ENCODE measurements at regions not wholly inside any gene's neighbourhood (a gene's known extent, or its start where the extent isn't known, plus 50 kb on each side); places are given as distances from the start of the nearest gene placed in this dataset.
"Not testable (repeated sequence)": the region's sequence is repeated elsewhere in the genome, so short reads cannot be mapped to it uniquely, and the experiment has no call there.

GRCh38 chr11:71170624-71171423, 81.6 kb downstream of the SHANK2 start:
- no peak for TF ChIP-seq CTCF (conservative IDR thresholded peaks at IDR 0.05; ENCODE audit: low read depth, low read length)
- Histone ChIP-seq H3K9ac (no peak overlapping the region), H3K79me2 (ENCODE audit: insufficient read depth, low read depth) (no peaks in the 10 kb centered on the region), H3K4me2 (no peak overlapping the region), H3K4me1 (ENCODE audit: low read depth, poor library complexity, severe bottlenecking) (no peaks in the 10 kb centered on the region), H3K36me3 (ENCODE audit: insufficient read depth) (no peaks in the 10 kb centered on the region), H4K20me1 (ENCODE audit: insufficient read depth) (no peaks in the 10 kb centered on the region), H3K27me3 (ENCODE audit: insufficient read depth, low read depth) (no peaks in the 10 kb centered on the region), H3K4me3 (IDR thresholded peaks at IDR 0.05; ENCODE audit: insufficient read depth, low read depth, low read length) (no peak overlapping the region), H2AFZ (ENCODE audit: low read depth) (no peak overlapping the region), H3K27ac (no peak overlapping the region)

GRCh38 chr11:71169313-71169712, 83.1 kb downstream of the SHANK2 start:
- Histone ChIP-seq H4K20me1 (ENCODE audit: insufficient read depth) (no peaks in the 10 kb centered on the region), H3K27me3 (ENCODE audit: insufficient read depth, low read depth) (no peaks in the 10 kb centered on the region), H3K4me2 (no peak overlapping the region), H3K36me3 (ENCODE audit: insufficient read depth) (no peaks in the 10 kb centered on the region), H3K4me3 (IDR thresholded peaks at IDR 0.05; ENCODE audit: insufficient read depth, low read depth, low read length) (no peak overlapping the region), H3K79me2 (ENCODE audit: insufficient read depth, low read depth) (no peaks in the 10 kb centered on the region), H3K4me1 (ENCODE audit: low read depth, poor library complexity, severe bottlenecking) (no peaks in the 10 kb centered on the region), H3K27ac (no peak overlapping the region), H3K9ac (no peak overlapping the region), H2AFZ (ENCODE audit: low read depth) (no peak overlapping the region)
- TF ChIP-seq CTCF (conservative IDR thresholded peaks at IDR 0.05; ENCODE audit: low read depth, low read length): no peak

GRCh38 chr11:71167814-71168213, 84.6 kb downstream of the SHANK2 start:
- H3K4me2 ChIP-seq; H3K27ac ChIP-seq; H4K20me1 ChIP-seq (ENCODE audit: insufficient read depth); H3K9ac ChIP-seq; H3K36me3 ChIP-seq (ENCODE audit: insufficient read depth); H3K27me3 ChIP-seq (ENCODE audit: insufficient read depth, low read depth); H3K4me3 ChIP-seq (IDR thresholded peaks at IDR 0.05; ENCODE audit: insufficient read depth, low read depth, low read length); H3K79me2 ChIP-seq (ENCODE audit: insufficient read depth, low read depth); H2AFZ ChIP-seq (ENCODE audit: low read depth); H3K4me1 ChIP-seq (ENCODE audit: low read depth, poor library complexity, severe bottlenecking): not testable (repeated sequence)

GRCh38 chr11:71165771-71166170, 86.6 kb downstream of the SHANK2 start:
- Histone ChIP-seq H3K27me3 (ENCODE audit: insufficient read depth, low read depth) (no peaks in the 10 kb centered on the region), H3K4me3 (IDR thresholded peaks at IDR 0.05; ENCODE audit: insufficient read depth, low read depth, low read length) (no peak overlapping the region), H3K4me2 (no peak overlapping the region), H3K9ac (no peak overlapping the region), H3K4me1 (ENCODE audit: low read depth, poor library complexity, severe bottlenecking) (no peaks in the 10 kb centered on the region), H2AFZ (ENCODE audit: low read depth) (no peak overlapping the region), H3K79me2 (ENCODE audit: insufficient read depth, low read depth) (no peaks in the 10 kb centered on the region), H3K27ac (no peak overlapping the region), H4K20me1 (ENCODE audit: insufficient read depth) (no peaks in the 10 kb centered on the region), H3K36me3 (ENCODE audit: insufficient read depth) (no peaks in the 10 kb centered on the region)
- TF ChIP-seq CTCF (conservative IDR thresholded peaks at IDR 0.05; ENCODE audit: low read depth, low read length): no peak

GRCh38 chr11:71164621-71165020, 87.8 kb downstream of the SHANK2 start:
- Histone ChIP-seq H3K27me3 (ENCODE audit: insufficient read depth, low read depth) (no peaks in the 10 kb centered on the region), H3K27ac (no peak overlapping the region), H3K79me2 (ENCODE audit: insufficient read depth, low read depth) (no peaks in the 10 kb centered on the region), H3K4me1 (ENCODE audit: low read depth, poor library complexity, severe bottlenecking) (no peaks in the 10 kb centered on the region), H3K4me3 (IDR thresholded peaks at IDR 0.05; ENCODE audit: insufficient read depth, low read depth, low read length) (no peak overlapping the region), H3K4me2 (no peak overlapping the region), H3K9ac (no peak overlapping the region), H3K36me3 (ENCODE audit: insufficient read depth) (no peaks in the 10 kb centered on the region), H4K20me1 (ENCODE audit: insufficient read depth) (no peaks in the 10 kb centered on the region), H2AFZ (ENCODE audit: low read depth) (no peak overlapping the region)
- TF ChIP-seq CTCF (conservative IDR thresholded peaks at IDR 0.05; ENCODE audit: low read depth, low read length): no peak
